IgD-negative memory B cell (primary cell): ENCODE measurements at regions not wholly inside any gene's neighbourhood (a gene's known extent, or its start where the extent isn't known, plus 50 kb on each side); places are given as distances from the start of the nearest gene placed in this dataset.
"Not testable (repeated sequence)": the region's sequence is repeated elsewhere in the genome, so short reads cannot be mapped to it uniquely, and the experiment has no call there.

Experiments used
- H3K27ac Mint-ChIP-seq, 3 donors: one replicate each; pipeline ENCODE4 v1.8.0; 2020 to 2022; ENCODE audit warnings: mild to moderate bottlenecking in 3 of 3, mixed read lengths in 3 of 3, moderate library complexity in 1 of 3
- H3K27me3 Mint-ChIP-seq: one replicate; pipeline ENCODE4 v1.8.0; 2021; ENCODE audit warnings: mixed read lengths
- H3K36me3 Mint-ChIP-seq: one replicate; pipeline ENCODE4 v1.8.0; 2020; ENCODE audit warnings: mild to moderate bottlenecking, mixed read lengths
- H3K4me1 Mint-ChIP-seq, 3 donors: one replicate each; pipeline ENCODE4 v1.8.0; 2020 to 2022; ENCODE audit warnings: mixed read lengths in 3 of 3, mild to moderate bottlenecking in 1 of 3
- H3K4me3 Mint-ChIP-seq, 4 donors: one replicate each; pipeline ENCODE4 v1.8.0; 2020 to 2022; ENCODE audit warnings: mild to moderate bottlenecking in 4 of 4, mixed read lengths in 4 of 4, moderate library complexity in 3 of 4
- H3K9me3 Mint-ChIP-seq, 3 donors: one replicate each; pipeline ENCODE4 v1.8.0; 2020 to 2021; ENCODE audit warnings: mixed read lengths in 3 of 3, mild to moderate bottlenecking in 1 of 3

DNA sequence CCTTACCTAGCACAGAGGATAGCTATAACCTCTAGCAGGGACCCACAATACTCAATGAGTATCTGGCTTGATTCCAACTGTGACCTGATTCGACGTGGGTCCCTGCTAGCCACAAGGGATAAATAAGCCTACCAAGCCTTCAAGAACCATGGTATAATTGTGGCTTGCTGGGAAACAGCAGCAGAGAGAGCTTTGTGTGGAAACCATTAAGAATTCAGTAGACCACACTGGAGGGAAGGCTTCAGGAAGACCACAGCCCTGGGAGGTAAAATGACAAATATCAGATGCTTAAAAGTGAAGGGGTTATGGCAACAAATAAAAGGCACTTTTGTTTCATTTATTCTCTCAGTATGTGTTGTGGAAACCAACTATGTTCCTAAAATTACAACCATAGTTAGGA lies 82.6 kb upstream of the WIPF1 start:
- Mint-ChIP-seq H3K4me3 (peak overlapping the region in 3 of 4 donors; percentile 16 to 92 (median 44)), H3K9me3 (no peaks in the 10 kb centered on the region), H3K27me3 (no peaks in the 10 kb centered on the region), H3K36me3 (no peaks in the 10 kb centered on the region), H3K4me1 (peaks cover 6 to 13% (median 10%) of the 10 kb centered on the region in 3 donors), H3K27ac (peak overlapping the region in 2 of 3 donors; percentile 3 to 13)

DNA sequence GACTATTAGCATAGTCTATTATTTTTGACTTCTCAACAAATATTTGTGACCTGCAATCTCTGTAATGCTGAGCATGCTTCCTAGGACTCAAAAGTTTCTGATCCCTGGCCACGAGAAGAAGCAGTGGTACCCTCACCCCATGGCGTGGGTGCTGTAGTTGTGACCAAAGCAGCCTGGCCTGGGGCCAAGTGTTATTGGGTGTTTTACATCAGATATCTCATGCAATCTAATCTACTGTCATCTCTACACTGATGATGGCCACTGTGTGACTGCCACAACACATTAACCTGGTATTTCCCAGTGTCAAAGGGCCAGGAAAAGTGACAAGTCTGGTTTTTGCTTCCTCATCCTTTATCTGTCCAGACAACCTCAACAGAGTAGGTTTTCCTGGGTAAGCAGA lies 80.8 kb upstream of the WIPF1 start:
- H3K27ac Mint-ChIP-seq = no peak overlapping the region
- H3K4me1 Mint-ChIP-seq = peaks cover 2 to 10% (median 7%) of the 10 kb centered on the region in 3 donors
- H3K4me3 Mint-ChIP-seq = no peak overlapping the region
- no peaks in the 10 kb centered on the region for H3K36me3 Mint-ChIP-seq
- no peaks in the 10 kb centered on the region for H3K27me3 Mint-ChIP-seq
- no peaks in the 10 kb centered on the region for H3K9me3 Mint-ChIP-seq

DNA sequence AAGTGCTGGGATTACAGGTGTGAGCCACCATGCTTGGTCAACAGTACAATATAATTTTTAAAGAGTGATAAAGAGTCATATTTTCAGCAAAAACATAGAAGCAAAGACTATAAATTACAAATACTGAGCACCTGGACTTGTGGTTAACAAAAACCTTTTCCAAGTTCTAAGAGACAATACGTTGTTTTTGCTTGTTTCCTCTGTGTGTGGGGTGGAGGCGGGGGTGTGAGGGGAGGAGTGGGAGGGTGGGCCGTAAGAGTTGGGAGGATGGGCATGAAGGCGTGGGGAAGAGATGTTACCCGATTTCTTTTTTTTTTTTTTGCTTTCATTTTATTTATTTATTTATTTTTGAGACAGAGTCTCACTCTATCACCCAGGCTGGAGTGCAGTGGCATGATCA lies 78.0 kb upstream of the WIPF1 start:
- H3K27me3 Mint-ChIP-seq = no peaks in the 10 kb centered on the region
- peaks cover 0 to 13% (median 0%) of the 10 kb centered on the region in 3 donors for H3K9me3 Mint-ChIP-seq
- H3K4me3 Mint-ChIP-seq = peak overlapping the region in 1 of 4 donors; percentile 35
- no peak overlapping the region for H3K27ac Mint-ChIP-seq
- H3K4me1 Mint-ChIP-seq = peaks cover 0 to 6% (median 4%) of the 10 kb centered on the region in 3 donors
- H3K36me3 Mint-ChIP-seq = peaks cover 4% of the 10 kb centered on the region

DNA sequence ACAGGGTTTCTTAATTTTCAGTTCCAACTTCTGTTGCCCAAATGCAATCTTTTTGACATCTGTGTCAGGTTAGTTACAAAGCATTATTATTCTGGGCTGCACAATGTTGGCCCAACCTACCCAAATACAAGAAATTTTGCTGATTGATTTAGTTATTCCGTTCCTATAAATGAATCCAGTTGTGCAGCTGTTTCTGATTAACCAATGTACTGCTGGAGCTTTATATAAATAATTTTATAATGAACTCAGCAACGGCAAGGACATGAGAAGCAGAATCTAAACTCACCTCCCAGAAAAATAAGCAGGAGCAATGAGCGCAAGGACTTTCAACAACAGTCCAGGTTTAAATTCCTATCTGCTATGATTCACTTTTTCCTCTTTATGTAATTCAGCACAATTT lies 76.3 kb upstream of the WIPF1 start:
- Mint-ChIP-seq H3K27ac (no peak overlapping the region), H3K9me3 (peaks cover 0 to 13% (median 0%) of the 10 kb centered on the region in 3 donors), H3K27me3 (no peaks in the 10 kb centered on the region), H3K36me3 (peaks cover 4% of the 10 kb centered on the region), H3K4me1 (peaks cover 0 to 6% (median 0%) of the 10 kb centered on the region in 3 donors), H3K4me3 (no peak overlapping the region)

DNA sequence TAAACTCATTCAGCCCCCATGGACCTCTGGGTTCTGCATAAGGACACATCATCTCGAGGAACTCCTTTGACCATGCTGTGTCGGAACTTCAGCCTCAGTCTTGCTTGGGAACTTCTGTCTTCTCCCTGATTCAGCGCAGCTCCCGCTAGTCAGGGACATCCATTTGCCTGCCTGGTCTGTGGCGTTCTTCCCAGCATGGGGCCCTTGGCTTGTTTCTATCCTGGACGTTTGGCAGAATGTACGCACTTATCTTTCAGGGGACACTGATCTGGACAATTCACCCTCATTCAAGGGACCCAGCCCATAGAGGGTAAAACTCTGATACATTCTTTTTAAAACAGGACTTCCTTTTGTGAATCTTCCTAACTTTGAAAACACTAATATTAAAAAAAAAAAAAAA lies 75.8 kb upstream of the WIPF1 start:
- peaks cover 4% of the 10 kb centered on the region for H3K36me3 Mint-ChIP-seq
- no peak overlapping the region for H3K27ac Mint-ChIP-seq
- H3K4me3 Mint-ChIP-seq = no peak overlapping the region
- H3K4me1 Mint-ChIP-seq = peaks cover 0 to 6% (median 0%) of the 10 kb centered on the region in 3 donors
- H3K9me3 Mint-ChIP-seq = peaks cover 0 to 13% (median 0%) of the 10 kb centered on the region in 3 donors
- no peaks in the 10 kb centered on the region for H3K27me3 Mint-ChIP-seq

DNA sequence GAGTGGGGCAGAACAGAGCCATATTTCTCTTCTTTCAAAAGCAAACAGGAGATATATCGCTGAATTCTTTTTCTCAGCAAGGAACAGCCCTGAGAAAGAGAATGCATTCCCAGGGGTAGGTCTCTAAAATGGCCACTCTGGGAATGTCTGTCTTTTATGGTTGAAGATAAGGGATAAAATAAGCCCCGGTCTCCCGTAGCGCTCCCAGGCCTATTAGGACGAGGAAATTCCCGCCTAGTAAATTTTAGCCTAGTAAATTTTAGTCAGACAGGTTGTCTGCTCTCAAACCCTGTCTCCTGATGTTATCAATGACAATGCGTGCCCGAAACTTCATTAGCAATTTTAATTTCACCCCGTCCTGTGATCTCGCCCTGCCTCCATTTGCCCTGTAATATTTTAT lies 73.9 kb upstream of the WIPF1 start:
- not testable (repeated sequence) for H3K4me1 Mint-ChIP-seq, H3K27ac Mint-ChIP-seq, H3K27me3 Mint-ChIP-seq, H3K4me3 Mint-ChIP-seq, H3K36me3 Mint-ChIP-seq
- peaks cover 0 to 13% (median 0%) of the 10 kb centered on the region in 3 donors for H3K9me3 Mint-ChIP-seq

DNA sequence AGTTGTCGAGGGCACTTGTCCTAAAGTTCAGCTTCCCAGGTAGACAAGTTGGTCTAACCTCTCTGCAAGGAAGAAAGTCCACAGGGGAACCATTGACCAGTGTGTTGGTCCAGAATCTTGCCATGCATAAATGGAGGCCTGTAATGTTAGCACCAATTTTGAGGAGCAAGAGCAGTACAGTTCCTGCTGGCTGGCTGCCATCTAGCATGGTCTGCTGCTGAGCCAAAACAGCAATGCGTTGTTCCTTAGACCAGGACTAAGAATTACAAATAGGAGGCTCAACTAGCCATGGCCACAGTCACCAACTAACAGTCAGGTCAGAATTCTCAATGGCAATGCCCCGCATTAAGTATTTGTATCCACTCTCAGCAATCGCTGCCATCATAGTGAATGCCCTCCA lies 72.8 kb upstream of the WIPF1 start:
- H3K27me3 Mint-ChIP-seq = no peaks in the 10 kb centered on the region
- peaks cover 4% of the 10 kb centered on the region for H3K36me3 Mint-ChIP-seq
- H3K27ac Mint-ChIP-seq = no peak overlapping the region
- peaks cover 0 to 13% (median 0%) of the 10 kb centered on the region in 3 donors for H3K9me3 Mint-ChIP-seq
- no peak overlapping the region for H3K4me3 Mint-ChIP-seq
- peaks cover 0 to 5% (median 2%) of the 10 kb centered on the region in 3 donors for H3K4me1 Mint-ChIP-seq

DNA sequence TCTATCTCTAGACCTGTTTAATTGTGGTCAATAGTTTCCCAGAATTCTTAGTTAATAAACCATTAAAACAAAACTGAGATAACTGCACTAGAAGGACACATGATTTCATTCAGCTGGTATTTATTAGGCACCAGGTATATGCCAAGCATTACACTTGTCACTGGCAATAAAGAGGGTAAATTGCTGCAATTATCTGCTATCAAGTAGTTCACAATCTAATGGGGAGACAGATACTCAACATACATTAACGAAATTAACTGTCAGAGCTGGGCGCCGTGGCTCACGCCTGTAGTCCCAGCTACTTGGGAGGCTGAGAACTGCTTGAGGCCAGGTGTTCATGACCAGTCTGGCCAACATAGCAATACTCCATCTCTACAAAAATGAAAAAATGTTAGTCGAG lies 71.7 kb upstream of the WIPF1 start:
- Mint-ChIP-seq H3K4me1 (peaks cover 0 to 5% (median 0%) of the 10 kb centered on the region in 3 donors), H3K27ac (no peak overlapping the region), H3K36me3 (peaks cover 4% of the 10 kb centered on the region), H3K9me3 (peaks cover 0 to 13% (median 0%) of the 10 kb centered on the region in 3 donors), H3K27me3 (no peaks in the 10 kb centered on the region), H3K4me3 (no peak overlapping the region)

DNA sequence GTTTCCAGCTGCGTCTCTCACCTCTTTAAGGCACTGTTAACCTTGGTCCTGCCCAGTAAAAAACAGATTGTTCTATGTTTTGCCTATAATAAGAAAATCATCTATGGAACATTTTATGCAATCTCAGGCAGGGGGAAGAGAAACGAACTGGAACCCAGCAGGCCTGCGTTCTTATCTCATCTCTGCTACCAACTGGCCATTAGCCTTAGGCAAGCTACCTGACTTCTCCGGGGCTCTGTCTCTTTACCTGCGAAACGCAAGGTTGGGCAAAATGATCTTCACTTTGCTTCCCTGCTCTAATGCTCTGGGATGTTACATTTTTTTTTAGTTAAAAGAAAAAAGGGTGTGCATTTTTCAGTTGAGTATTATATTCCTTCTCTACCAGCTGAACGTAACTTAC lies 70.5 kb upstream of the WIPF1 start:
- Mint-ChIP-seq H3K9me3 (peaks cover 0 to 13% (median 0%) of the 10 kb centered on the region in 3 donors), H3K4me1 (peaks cover 0 to 9% (median 1%) of the 10 kb centered on the region in 3 donors), H3K4me3 (no peak overlapping the region), H3K36me3 (peaks cover 4% of the 10 kb centered on the region), H3K27me3 (no peaks in the 10 kb centered on the region), H3K27ac (no peak overlapping the region)

DNA sequence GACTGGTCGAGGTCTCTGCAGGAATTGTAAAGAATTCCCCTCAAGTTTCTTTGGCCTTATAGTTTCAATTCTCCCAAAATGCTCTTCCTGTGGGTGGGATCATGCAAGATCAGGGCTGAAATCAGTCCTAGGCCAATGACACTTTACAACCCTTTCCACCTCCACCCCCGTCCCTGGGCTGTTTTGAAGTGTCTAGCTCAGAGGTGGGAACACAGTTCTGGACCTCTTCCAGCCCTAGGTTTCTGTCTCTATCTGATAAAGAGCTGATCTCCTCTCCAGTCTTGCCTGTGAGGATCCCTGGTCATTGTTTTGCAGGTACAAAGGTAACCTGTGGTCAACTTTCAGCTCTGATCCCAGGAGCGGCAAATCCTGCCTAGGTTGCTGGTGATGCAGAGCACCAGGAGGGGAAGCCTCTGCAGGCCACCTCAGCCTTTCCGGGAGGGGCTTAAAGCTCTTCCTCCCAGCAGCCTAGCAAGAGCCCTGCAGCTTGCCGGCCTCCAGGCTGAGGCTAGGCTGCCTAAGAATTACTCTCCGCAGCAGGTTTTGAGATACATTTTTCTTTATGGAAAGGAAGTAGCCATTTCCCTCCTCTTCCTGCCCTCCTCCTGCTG lies 69.8 kb upstream of the WIPF1 start:
- Mint-ChIP-seq H3K27ac (no peak overlapping the region), H3K27me3 (no peaks in the 10 kb centered on the region), H3K4me1 (peaks cover 6 to 16% (median 6%) of the 10 kb centered on the region in 3 donors), H3K4me3 (peak overlapping the region in 1 of 4 donors; percentile 7), H3K9me3 (peaks cover 0 to 11% (median 0%) of the 10 kb centered on the region in 3 donors), H3K36me3 (peaks cover 4% of the 10 kb centered on the region)

DNA sequence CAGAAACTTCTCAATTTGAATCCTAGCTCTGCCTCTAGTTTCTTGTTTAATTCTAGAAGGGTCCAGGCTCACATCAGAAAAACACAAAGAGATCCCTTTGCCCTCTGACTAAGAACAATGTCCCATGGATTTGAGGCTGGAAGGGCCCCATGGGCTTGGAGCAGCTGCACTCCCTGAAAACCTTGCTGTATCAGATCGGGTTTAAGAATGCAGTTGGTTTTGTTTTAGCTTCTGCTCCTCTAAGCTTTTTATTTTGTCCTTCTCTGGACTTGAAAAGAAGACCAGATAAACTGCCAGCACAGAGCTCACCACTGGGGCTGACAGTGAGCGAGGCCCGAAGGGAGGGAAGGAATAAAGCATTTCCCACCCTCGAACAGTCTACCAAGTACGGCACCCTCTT lies 69.2 kb upstream of the WIPF1 start:
- Mint-ChIP-seq H3K27ac (no peak overlapping the region), H3K36me3 (peaks cover 2% of the 10 kb centered on the region), H3K4me3 (no peak overlapping the region), H3K27me3 (no peaks in the 10 kb centered on the region), H3K4me1 (peaks cover 6 to 17% (median 9%) of the 10 kb centered on the region in 3 donors), H3K9me3 (peaks cover 0 to 6% (median 0%) of the 10 kb centered on the region in 3 donors)

DNA sequence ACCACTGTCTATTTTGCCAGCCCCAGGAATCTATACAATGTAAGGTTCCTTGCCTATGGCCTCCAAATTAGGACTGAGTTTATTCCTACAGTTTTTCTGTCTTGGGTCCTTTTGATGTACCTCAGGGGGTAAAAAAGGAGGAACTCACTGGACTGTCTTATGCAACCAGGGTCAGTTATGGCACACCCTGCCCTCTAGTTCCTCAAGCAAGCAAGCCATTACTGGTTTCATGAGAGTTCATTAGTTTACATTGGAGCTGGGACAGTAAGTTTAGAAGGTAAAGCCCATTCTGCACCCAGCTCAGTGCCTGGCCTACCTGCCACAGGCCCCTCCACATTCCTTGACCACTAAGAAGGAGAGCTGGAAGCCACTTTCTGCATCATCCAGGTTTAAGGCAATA lies 68.7 kb upstream of the WIPF1 start:
- no peaks in the 10 kb centered on the region for H3K27me3 Mint-ChIP-seq
- H3K4me3 Mint-ChIP-seq = no peak overlapping the region
- no peaks in the 10 kb centered on the region for H3K36me3 Mint-ChIP-seq
- H3K4me1 Mint-ChIP-seq = peaks cover 6 to 19% (median 9%) of the 10 kb centered on the region in 3 donors
- no peak overlapping the region for H3K27ac Mint-ChIP-seq
- peaks cover 0 to 4% (median 0%) of the 10 kb centered on the region in 3 donors for H3K9me3 Mint-ChIP-seq

DNA sequence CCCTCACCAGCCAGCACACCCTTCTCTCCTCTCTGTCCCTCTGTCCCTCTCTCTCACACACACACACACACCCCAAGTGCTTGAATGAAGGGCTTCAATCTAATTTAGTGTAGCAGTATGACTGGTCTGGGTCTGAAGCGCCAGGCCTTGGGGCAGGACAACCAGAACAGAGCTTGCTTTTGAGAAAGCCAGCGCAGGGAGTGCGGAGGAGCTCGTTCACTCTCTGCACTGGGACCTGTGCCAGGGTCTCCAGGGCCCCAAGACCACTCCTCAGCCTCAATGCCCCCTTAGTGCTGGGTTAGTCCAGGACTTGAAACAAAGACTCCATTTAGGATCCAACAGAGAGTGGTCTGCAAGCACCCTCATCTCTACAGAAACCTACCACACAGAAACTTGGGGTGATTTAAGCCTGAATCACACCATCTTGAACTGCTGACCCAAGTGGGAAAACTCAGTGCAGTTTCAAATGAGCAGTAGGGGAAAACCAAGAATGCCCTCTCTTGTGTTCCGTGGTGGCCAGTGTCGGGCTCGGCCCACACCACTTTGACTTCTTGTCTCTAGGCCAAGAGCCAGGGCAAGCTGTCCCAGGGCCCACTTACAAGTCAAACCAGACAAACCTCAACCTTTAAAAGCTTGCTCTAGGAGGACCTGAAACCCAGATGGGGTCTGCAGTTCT lies 66.6 kb upstream of the WIPF1 start:
- Mint-ChIP-seq H3K4me1 (peaks cover 6 to 22% (median 9%) of the 10 kb centered on the region in 3 donors), H3K4me3 (no peak overlapping the region)

DNA sequence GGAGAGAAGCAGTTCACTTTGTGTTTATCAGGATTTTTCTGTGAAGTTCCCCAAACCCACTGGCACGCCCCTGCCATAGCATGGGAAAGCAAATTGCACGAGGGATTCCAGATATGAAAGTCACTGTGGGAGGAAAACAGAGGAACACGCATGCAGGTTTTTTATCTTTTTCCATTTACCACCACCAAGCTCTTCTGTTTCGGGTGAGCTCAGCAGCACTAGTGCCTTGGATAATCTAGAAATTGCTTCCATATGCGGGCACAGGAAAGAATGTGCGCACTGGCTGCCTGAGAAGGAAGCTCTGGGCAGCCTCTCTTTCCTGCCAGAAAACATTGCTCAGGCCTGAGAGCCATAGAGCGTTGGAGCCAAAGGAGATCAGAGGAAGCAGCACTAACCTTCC lies 65.9 kb upstream of the WIPF1 start:
- Mint-ChIP-seq H3K36me3 (no peaks in the 10 kb centered on the region), H3K9me3 (no peaks in the 10 kb centered on the region), H3K27me3 (no peaks in the 10 kb centered on the region), H3K4me1 (peaks cover 6 to 23% (median 9%) of the 10 kb centered on the region in 3 donors), H3K27ac (peak overlapping the region in 1 of 3 donors; percentile 13), H3K4me3 (peak overlapping the region in 1 of 4 donors; percentile 43)

More for the DNA sequence above, 66.6 kb upstream of the WIPF1 start:
- Mint-ChIP-seq H3K27ac (peak overlapping the region in 1 of 3 donors; percentile 13), H3K9me3 (no peaks in the 10 kb centered on the region), H3K36me3 (no peaks in the 10 kb centered on the region), H3K27me3 (no peaks in the 10 kb centered on the region)

DNA sequence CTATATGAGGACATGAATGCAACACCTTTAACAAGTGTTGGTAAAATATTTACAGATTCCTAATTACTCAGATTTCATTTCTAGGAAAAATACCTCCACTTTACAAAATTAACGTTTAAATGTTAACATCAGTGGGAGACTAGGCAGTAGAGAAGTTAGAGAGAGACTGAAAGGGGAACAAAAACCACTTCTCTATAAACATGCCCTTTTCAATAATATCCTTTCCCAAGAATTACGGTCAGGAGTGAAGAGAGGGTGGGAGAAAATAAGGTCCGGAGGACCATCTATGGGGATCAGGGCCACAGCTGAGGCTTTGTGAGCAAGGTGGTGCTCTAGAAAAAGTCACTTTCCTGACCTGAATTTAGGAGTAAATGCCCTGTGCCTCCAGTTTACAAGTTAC lies 65.3 kb upstream of the WIPF1 start:
- Mint-ChIP-seq H3K27me3 (no peaks in the 10 kb centered on the region), H3K4me1 (peaks cover 6 to 23% (median 9%) of the 10 kb centered on the region in 3 donors), H3K36me3 (no peaks in the 10 kb centered on the region), H3K9me3 (no peaks in the 10 kb centered on the region), H3K4me3 (peak overlapping the region in 2 of 4 donors; percentile 63 to 83), H3K27ac (peak overlapping the region in 1 of 3 donors; percentile 39)
